ENCODE measurements at regions not wholly inside any gene's neighbourhood (a gene's known extent, or its start where the extent isn't known, plus 50 kb on each side); places are given as distances from the start of the nearest gene placed in this dataset.

DNA sequence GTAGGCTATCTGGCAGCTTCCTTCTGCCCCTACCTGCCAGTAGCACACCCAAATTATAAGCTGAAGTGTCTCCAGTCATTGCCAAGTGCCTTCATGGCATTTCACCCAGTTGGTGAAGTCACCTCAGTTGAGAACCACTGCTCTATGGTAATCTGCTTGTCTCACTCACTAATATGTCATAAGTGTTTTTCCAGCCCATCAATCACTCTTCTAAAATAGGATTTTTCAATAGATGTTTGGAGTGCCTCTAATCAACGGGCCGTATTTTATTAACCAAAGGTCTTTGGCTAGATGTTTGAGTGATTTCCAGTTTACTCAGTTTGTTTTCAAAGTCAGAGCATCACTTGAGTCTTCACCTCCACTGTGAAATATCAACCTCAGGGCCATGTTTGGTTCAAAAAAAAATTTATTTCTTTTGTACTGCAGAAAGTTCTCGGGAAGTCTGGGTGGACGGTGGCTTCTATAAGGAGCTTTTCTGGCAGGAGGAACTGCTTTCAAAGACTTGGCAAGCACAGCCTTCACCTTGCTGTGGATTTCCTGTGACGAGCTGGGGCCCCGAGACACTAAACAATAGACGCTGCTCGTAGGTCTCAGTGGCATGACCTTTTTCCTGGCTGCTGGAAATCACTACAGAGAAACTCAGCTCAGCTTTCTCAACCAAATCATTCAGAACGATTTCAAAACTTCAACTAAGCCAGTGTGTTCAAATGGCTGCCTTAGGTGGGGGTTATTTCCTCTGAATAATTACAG is 95.2 kb upstream of the FOXF1 start:
- Histone ChIP-seq H3K4me3 (no peak overlapping the region), H3K9me3 (peaks cover 0 to 13% (median 0%) of the 10 kb centered on the region in 3 donors), H3K36me3 (no peaks in the 10 kb centered on the region), H3K27me3 (peaks cover 0 to 8% of the 10 kb centered on the region in 2 donors), H3K27ac (no peak overlapping the region), H3K4me1 (no peaks in the 10 kb centered on the region)
- DNase-seq, result no peak
- intact Hi-C loops (cut with DNase I; ENCODE audit: low total_unique reads), result no loop called here
- TF ChIP-seq, protein P1, sequence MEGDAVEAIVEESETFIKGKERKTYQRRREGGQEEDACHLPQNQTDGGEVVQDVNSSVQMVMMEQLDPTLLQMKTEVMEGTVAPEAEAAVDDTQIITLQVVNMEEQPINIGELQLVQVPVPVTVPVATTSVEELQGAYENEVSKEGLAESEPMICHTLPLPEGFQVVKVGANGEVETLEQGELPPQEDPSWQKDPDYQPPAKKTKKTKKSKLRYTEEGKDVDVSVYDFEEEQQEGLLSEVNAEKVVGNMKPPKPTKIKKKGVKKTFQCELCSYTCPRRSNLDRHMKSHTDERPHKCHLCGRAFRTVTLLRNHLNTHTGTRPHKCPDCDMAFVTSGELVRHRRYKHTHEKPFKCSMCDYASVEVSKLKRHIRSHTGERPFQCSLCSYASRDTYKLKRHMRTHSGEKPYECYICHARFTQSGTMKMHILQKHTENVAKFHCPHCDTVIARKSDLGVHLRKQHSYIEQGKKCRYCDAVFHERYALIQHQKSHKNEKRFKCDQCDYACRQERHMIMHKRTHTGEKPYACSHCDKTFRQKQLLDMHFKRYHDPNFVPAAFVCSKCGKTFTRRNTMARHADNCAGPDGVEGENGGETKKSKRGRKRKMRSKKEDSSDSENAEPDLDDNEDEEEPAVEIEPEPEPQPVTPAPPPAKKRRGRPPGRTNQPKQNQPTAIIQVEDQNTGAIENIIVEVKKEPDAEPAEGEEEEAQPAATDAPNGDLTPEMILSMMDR (IDR thresholded peaks at IDR 0.05), result no peak

GRCh38 chr16:86418981-86419380 is 91.3 kb upstream of the FOXF1 start:
- Histone ChIP-seq H3K9me3 (peaks cover 0 to 30% (median 18%) of the 10 kb centered on the region in 3 donors), H3K4me1 (no peaks in the 10 kb centered on the region), H3K27ac (no peak overlapping the region), H3K36me3 (no peaks in the 10 kb centered on the region), H3K4me3 (no peak overlapping the region), H3K27me3 (peaks cover 0 to 9% of the 10 kb centered on the region in 2 donors)
- TF ChIP-seq, protein P1 (IDR thresholded peaks at IDR 0.05), result no peak
- intact Hi-C loops (cut with DNase I; ENCODE audit: low total_unique reads), result no loop called here
- no peak for DNase-seq

GRCh38 chr16:86419518-86419917 is 90.8 kb upstream of the FOXF1 start:
- H3K27ac ChIP-seq, result no peak overlapping the region
- H3K4me1 ChIP-seq, result no peaks in the 10 kb centered on the region
- intact Hi-C loops (cut with DNase I; ENCODE audit: low total_unique reads), result no loop called here
- TF ChIP-seq, protein P1 (IDR thresholded peaks at IDR 0.05), result no peak
- H3K9me3 ChIP-seq, result peaks cover 0 to 25% (median 18%) of the 10 kb centered on the region in 3 donors
- peaks cover 0 to 10% of the 10 kb centered on the region in 2 donors for H3K27me3 ChIP-seq
- DNase-seq, result no peak
- no peaks in the 10 kb centered on the region for H3K36me3 ChIP-seq
- H3K4me3 ChIP-seq, result no peak overlapping the region

- Histone ChIP-seq H3K27me3 (peaks cover 0 to 33% of the 10 kb centered on the region in 2 donors), H3K27ac (no peak overlapping the region), H3K9me3 (peaks cover 0 to 21% (median 18%) of the 10 kb centered on the region in 3 donors), H3K36me3 (no peaks in the 10 kb centered on the region), H3K4me3 (no peak overlapping the region), H3K4me1 (no peaks in the 10 kb centered on the region)
- no peak for DNase-seq
- intact Hi-C loops (cut with DNase I; ENCODE audit: low total_unique reads), result no loop called here
- TF ChIP-seq, protein P1 (IDR thresholded peaks at IDR 0.05), result no peak
These were observed 88.3 kb upstream of the FOXF1 start for GRCh38 chr16:86421995-86422394.

DNA sequence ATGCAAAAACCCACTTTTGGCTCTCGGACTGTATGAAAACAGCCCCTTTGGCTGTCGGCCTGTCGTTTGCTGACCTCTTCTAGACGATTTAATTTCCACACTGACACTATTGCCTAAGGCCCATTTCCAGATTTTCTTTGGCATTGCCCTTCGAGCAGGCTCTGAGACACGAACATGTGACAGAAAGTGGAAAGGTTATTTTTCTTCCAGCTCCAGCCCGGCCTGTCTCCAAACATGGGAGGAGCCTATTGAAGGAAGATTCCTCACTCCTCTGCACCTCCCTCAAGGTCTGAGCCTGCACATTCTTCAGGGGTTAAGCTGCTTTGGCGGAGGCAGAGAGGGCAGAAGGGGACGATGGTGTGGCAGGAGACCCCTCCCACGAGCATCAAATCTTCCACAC is 85.9 kb upstream of the FOXF1 start:
- H3K36me3 ChIP-seq, result no peaks in the 10 kb centered on the region
- peaks cover 0 to 45% of the 10 kb centered on the region in 2 donors for H3K27me3 ChIP-seq
- no peak for DNase-seq
- no peaks in the 10 kb centered on the region for H3K4me1 ChIP-seq
- intact Hi-C loops (cut with DNase I; ENCODE audit: low total_unique reads), result no loop called here
- TF ChIP-seq, protein P1 (IDR thresholded peaks at IDR 0.05), result no peak
- no peak overlapping the region for H3K4me3 ChIP-seq
- H3K27ac ChIP-seq, result no peak overlapping the region
- H3K9me3 ChIP-seq, result peaks cover 0 to 21% (median 18%) of the 10 kb centered on the region in 3 donors
